ENCODE measurements at regions not wholly inside any gene's neighbourhood (a gene's known extent, or its start where the extent isn't known, plus 50 kb on each side); places are given as distances from the start of the nearest gene placed in this dataset.
"Not testable (repeated sequence)": the region's sequence is repeated elsewhere in the genome, so short reads cannot be mapped to it uniquely, and the experiment has no call there.

- DNase-seq = no peak
Measured at GRCh38 chr20:4332121-4332860, 83.2 kb upstream of the ADRA1D start.

- DNase-seq = no peak
Measured at GRCh38 chr20:4330011-4330410, 80.9 kb upstream of the ADRA1D start.

- no peak for DNase-seq
Measured at GRCh38 chr20:4329232-4329631, 80.1 kb upstream of the ADRA1D start.

- DNase-seq = no peak
Measured at GRCh38 chr20:4328541-4328940, 79.5 kb upstream of the ADRA1D start.

- DNase-seq = no peak
Measured at GRCh38 chr20:4327956-4328355, 78.9 kb upstream of the ADRA1D start.

GRCh38 chr20:4326195-4327065, 77.3 kb upstream of the ADRA1D start:
- DNase-seq = no peak

- DNase-seq = no peak
Measured at GRCh38 chr20:4325548-4326187, 76.6 kb upstream of the ADRA1D start.

- no peak for DNase-seq
Measured at GRCh38 chr20:4324611-4325243, 75.6 kb upstream of the ADRA1D start.

- no peak for DNase-seq
Measured at GRCh38 chr20:4322499-4322898, 73.4 kb upstream of the ADRA1D start.

- no peak for DNase-seq
Measured at GRCh38 chr20:4320291-4320690, 71.2 kb upstream of the ADRA1D start.

GRCh38 chr20:4318891-4319290, 69.8 kb upstream of the ADRA1D start:
- DNase-seq = no peak

- DNase-seq = not testable (repeated sequence)
Measured at GRCh38 chr20:4310616-4311015, 61.5 kb upstream of the ADRA1D start.

GRCh38 chr20:4306206-4306605, 57.1 kb upstream of the ADRA1D start:
- DNase-seq = no peak

- DNase-seq = no peak
Measured at GRCh38 chr20:4305091-4305490, 56.0 kb upstream of the ADRA1D start.

GRCh38 chr20:4304601-4305000, 55.5 kb upstream of the ADRA1D start:
- no peak for DNase-seq

- no peak for DNase-seq
Measured at GRCh38 chr20:4303136-4303535, 54.0 kb upstream of the ADRA1D start.

- no peak for DNase-seq
Measured at GRCh38 chr20:4300921-4301320, 51.8 kb upstream of the ADRA1D start.

- DNase-seq = no peak
Measured at GRCh38 chr20:4300401-4300800, 51.3 kb upstream of the ADRA1D start.

GRCh38 chr20:4299773-4300172, 50.7 kb upstream of the ADRA1D start:
- DNase-seq = no peak

GRCh38 chr20:4299216-4299615, 50.1 kb upstream of the ADRA1D start:
- DNase-seq = no peak

All from stimulated activated CD4-positive, alpha-beta T cell treated with anti-CD3 and anti-CD28 coated beads, Interleukin-4, amount 100 ng/mL, for 4 hours (primary cell).